ENCODE measurements at regions not wholly inside any gene's neighbourhood (a gene's known extent, or its start where the extent isn't known, plus 50 kb on each side); places are given as distances from the start of the nearest gene placed in this dataset.

- TF ChIP-seq, protein P1, sequence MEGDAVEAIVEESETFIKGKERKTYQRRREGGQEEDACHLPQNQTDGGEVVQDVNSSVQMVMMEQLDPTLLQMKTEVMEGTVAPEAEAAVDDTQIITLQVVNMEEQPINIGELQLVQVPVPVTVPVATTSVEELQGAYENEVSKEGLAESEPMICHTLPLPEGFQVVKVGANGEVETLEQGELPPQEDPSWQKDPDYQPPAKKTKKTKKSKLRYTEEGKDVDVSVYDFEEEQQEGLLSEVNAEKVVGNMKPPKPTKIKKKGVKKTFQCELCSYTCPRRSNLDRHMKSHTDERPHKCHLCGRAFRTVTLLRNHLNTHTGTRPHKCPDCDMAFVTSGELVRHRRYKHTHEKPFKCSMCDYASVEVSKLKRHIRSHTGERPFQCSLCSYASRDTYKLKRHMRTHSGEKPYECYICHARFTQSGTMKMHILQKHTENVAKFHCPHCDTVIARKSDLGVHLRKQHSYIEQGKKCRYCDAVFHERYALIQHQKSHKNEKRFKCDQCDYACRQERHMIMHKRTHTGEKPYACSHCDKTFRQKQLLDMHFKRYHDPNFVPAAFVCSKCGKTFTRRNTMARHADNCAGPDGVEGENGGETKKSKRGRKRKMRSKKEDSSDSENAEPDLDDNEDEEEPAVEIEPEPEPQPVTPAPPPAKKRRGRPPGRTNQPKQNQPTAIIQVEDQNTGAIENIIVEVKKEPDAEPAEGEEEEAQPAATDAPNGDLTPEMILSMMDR (IDR thresholded peaks at IDR 0.05): no peak
- no peak for TF ChIP-seq EP300 (IDR thresholded peaks at IDR 0.05)
These were observed 320.6 kb upstream of the TFPI start for GRCh38 chr2:187874786-187875185.

Data from stomach (tissue), 4 donors.